ENCODE measurements at regions not wholly inside any gene's neighbourhood (a gene's known extent, or its start where the extent isn't known, plus 50 kb on each side); places are given as distances from the start of the nearest gene placed in this dataset.

GRCh38 chr10:81315026-81315425 lies 560.0 kb upstream of the NRG3 start:
- Histone ChIP-seq H4K20me1 (ENCODE audit: control insufficient read depth, insufficient read depth, low read length, poor library complexity, severe bottlenecking) (no peaks in the 10 kb centered on the region), H3K27ac (ENCODE audit: low read length in 2 of 2) (no peak overlapping the region), H3K9ac (ENCODE audit: low read length) (no peak overlapping the region), H3K4me1 (ENCODE audit: control insufficient read depth in 2 of 2, insufficient read depth in 2 of 2, low read length in 2 of 2) (no peaks in the 10 kb centered on the region), H3K4me3 (ENCODE audit: control extremely low read depth in 1 of 5, extremely low read depth in 1 of 5, insufficient read depth in 1 of 5, low read depth in 2 of 5, low read length in 4 of 5) (no peak overlapping the region), H3K79me2 (ENCODE audit: control insufficient read depth, insufficient read depth, low read length) (no peaks in the 10 kb centered on the region), H3K36me3 (replicated peaks in 1 of 2; ENCODE audit: control extremely low read depth in 1 of 2, control insufficient read depth in 1 of 2, extremely low read depth in 1 of 2, insufficient read depth in 2 of 2, low read length in 1 of 2) (no peaks in the 10 kb centered on the region), H3K4me2 (replicated peaks; ENCODE audit: low read depth, low read length, poor library complexity, severe bottlenecking) (no peak overlapping the region), H3K27me3 (replicated peaks in 1 of 4; ENCODE audit: control extremely low read depth in 1 of 4, control insufficient read depth in 3 of 4, insufficient read depth in 4 of 4, low read length in 3 of 4) (no peaks in the 10 kb centered on the region), H2AFZ (ENCODE audit: insufficient read depth, low read depth, low read length, poor library complexity, severe bottlenecking) (no peak overlapping the region), H3K9me3 (ENCODE audit: control extremely low read depth in 1 of 3, control insufficient read depth in 2 of 3, insufficient read depth in 1 of 3, low read length in 2 of 3) (no peaks in the 10 kb centered on the region)
- ChIA-PET CTCF (no interaction called here), POLR2A (no interaction called here)
- H3K27ac Mint-ChIP-seq: no peak overlapping the region
- intact Hi-C loops (cut with micrococcal nuclease): no loop called here
- H3K4me1 Mint-ChIP-seq: no peaks in the 10 kb centered on the region
- H3K9me3 Mint-ChIP-seq (ENCODE audit: insufficient read depth): no peaks in the 10 kb centered on the region
- ATAC-seq (ENCODE audit: low read depth) (no peak), DNase-seq (no peak)
- no peaks in the 10 kb centered on the region for H3K27me3 Mint-ChIP-seq
- TF ChIP-seq EZH2 (IDR thresholded peaks at IDR 0.05; ENCODE audit: borderline replicate concordance, insufficient read depth, low read depth, low read length, poor library complexity, severe bottlenecking) (no peak), CTCF (IDR thresholded peaks at IDR 0.05) (no peak)
- no peak overlapping the region for H3K4me3 Mint-ChIP-seq
- no CpG with 5 or more reads among the region's 3 CpGs for whole genome bisulfite sequencing (ENCODE audit: insufficient coverage)

- no CpG with 5 or more reads among the region's 1 CpG for WGBS (ENCODE audit: insufficient coverage)
Observed at GRCh38 chr10:81348003-81348402, 527.0 kb upstream of the NRG3 start.

More at GRCh38 chr10:81348003-81348402, 527.0 kb upstream of the NRG3 start:
- H3K4me1 ChIP-seq (ENCODE audit: control insufficient read depth in 2 of 2, insufficient read depth in 2 of 2, low read length in 2 of 2): no peaks in the 10 kb centered on the region
- H3K36me3 ChIP-seq (replicated peaks in 1 of 2; ENCODE audit: control extremely low read depth in 1 of 2, control insufficient read depth in 1 of 2, extremely low read depth in 1 of 2, insufficient read depth in 2 of 2, low read length in 1 of 2): no peaks in the 10 kb centered on the region
- ChIA-PET CTCF (no interaction called here), POLR2A (no interaction called here)
- Mint-ChIP-seq H3K9me3 (ENCODE audit: insufficient read depth) (no peaks in the 10 kb centered on the region), H3K27me3 (no peaks in the 10 kb centered on the region), H3K4me3 (no peak overlapping the region), H3K4me1 (no peaks in the 10 kb centered on the region), H3K27ac (no peak overlapping the region)
- H4K20me1 ChIP-seq (ENCODE audit: control insufficient read depth, insufficient read depth, low read length, poor library complexity, severe bottlenecking): no peaks in the 10 kb centered on the region
- H3K4me3 ChIP-seq (ENCODE audit: control extremely low read depth in 1 of 5, extremely low read depth in 1 of 5, insufficient read depth in 1 of 5, low read depth in 2 of 5, low read length in 4 of 5): no peak overlapping the region
- DNase-seq (no peak), ATAC-seq (ENCODE audit: low read depth) (no peak)
- no peak overlapping the region for H2AFZ ChIP-seq (ENCODE audit: insufficient read depth, low read depth, low read length, poor library complexity, severe bottlenecking)
- no peaks in the 10 kb centered on the region for H3K9me3 ChIP-seq (ENCODE audit: control extremely low read depth in 1 of 3, control insufficient read depth in 2 of 3, insufficient read depth in 1 of 3, low read length in 2 of 3)
- TF ChIP-seq EZH2 (IDR thresholded peaks at IDR 0.05; ENCODE audit: borderline replicate concordance, insufficient read depth, low read depth, low read length, poor library complexity, severe bottlenecking) (no peak), CTCF (IDR thresholded peaks at IDR 0.05) (no peak)
- H3K27ac ChIP-seq (ENCODE audit: low read length in 2 of 2): no peak overlapping the region
- intact Hi-C loops (cut with micrococcal nuclease): no loop called here
- no peak overlapping the region for H3K9ac ChIP-seq (ENCODE audit: low read length)
- H3K27me3 ChIP-seq (replicated peaks in 1 of 4; ENCODE audit: control extremely low read depth in 1 of 4, control insufficient read depth in 3 of 4, insufficient read depth in 4 of 4, low read length in 3 of 4): no peaks in the 10 kb centered on the region
- H3K4me2 ChIP-seq (replicated peaks; ENCODE audit: low read depth, low read length, poor library complexity, severe bottlenecking): no peak overlapping the region
- no peaks in the 10 kb centered on the region for H3K79me2 ChIP-seq (ENCODE audit: control insufficient read depth, insufficient read depth, low read length)

Data from B cell (primary cell).